Keratinocyte (primary cell): ENCODE measurements at regions not wholly inside any gene's neighbourhood (a gene's known extent, or its start where the extent isn't known, plus 50 kb on each side); places are given as distances from the start of the nearest gene placed in this dataset.

Source experiments
- DNase-seq: peaks from one replicate; pipeline ENCODE4 v3.0.0-alpha.2; 2011; ENCODE audit warnings: low read depth, missing footprints, low spot score
- FAIRE-seq: peaks from 2 replicates; lab custom pipeline; 2011; peaks lifted over from hg19 to GRCh38; lab: Jason Lieb, UNC
- H2AFZ ChIP-seq: 2 replicates; pipeline ENCODE4 v1.6.0; 2012; ENCODE audit warnings: low read length, control low read depth, inconsistent platforms; ENCODE audit not compliant: control insufficient read depth
- H3K27ac ChIP-seq: 2 replicates; pipeline ENCODE4 v1.5.1; 2011; ENCODE audit warnings: low read length; ENCODE audit not compliant: control insufficient read depth, insufficient read depth
- H3K27me3 ChIP-seq: 3 replicates; pipeline ENCODE4 v1.6.0; 2011; ENCODE audit warnings: low read length; ENCODE audit not compliant: control insufficient read depth, insufficient read depth; ENCODE audit errors: extremely low read depth
- H3K36me3 ChIP-seq, 2 experiments: 2 replicates in 1 of 2; 3 replicates in 1 of 2; pipeline ENCODE4 v1.5.1; 2011; ENCODE audit warnings: low read length in 2 of 2, mild to moderate bottlenecking in 1 of 2; ENCODE audit not compliant: control insufficient read depth in 2 of 2, insufficient read depth in 2 of 2; ENCODE audit errors: extremely low read depth in 1 of 2
- H3K4me1 ChIP-seq: 3 replicates; pipeline ENCODE4 v1.5.1; 2011; ENCODE audit warnings: low read length; ENCODE audit not compliant: control insufficient read depth, insufficient read depth; ENCODE audit errors: extremely low read depth
- H3K4me2 ChIP-seq: 3 replicates; pipeline ENCODE4 v1.6.0; 2011; ENCODE audit warnings: low read depth, low read length; ENCODE audit not compliant: control insufficient read depth, insufficient read depth; ENCODE audit errors: extremely low read depth
- H3K4me3 ChIP-seq, 3 experiments: fragments of 200-600 bp in 1 of 3; sonication (generic) in 1 of 3; 2 replicates in 2 of 3; 3 replicates in 1 of 3; pipeline ENCODE4 v1.5.1; 2011 to 2016; ENCODE audit warnings: low read length in 3 of 3, mild to moderate bottlenecking in 3 of 3, control low read depth in 2 of 3, inconsistent platforms in 1 of 3, low read depth in 1 of 3, mixed read lengths in 1 of 3, mixed run types in 1 of 3, moderate library complexity in 1 of 3; ENCODE audit not compliant: control insufficient read depth in 2 of 3, insufficient read depth in 2 of 3; ENCODE audit errors: extremely low read depth in 1 of 3
- H3K79me2 ChIP-seq: 2 replicates; pipeline ENCODE4 v1.6.0; 2012; ENCODE audit warnings: low read length; ENCODE audit not compliant: control insufficient read depth, insufficient read depth
- H3K9ac ChIP-seq: 3 replicates; pipeline ENCODE4 v1.6.0; 2011; ENCODE audit warnings: low read length; ENCODE audit not compliant: control insufficient read depth, insufficient read depth; ENCODE audit errors: extremely low read depth
- H3K9me1 ChIP-seq: 3 replicates; pipeline ENCODE4 v1.6.0; 2011; ENCODE audit warnings: low read length; ENCODE audit not compliant: control insufficient read depth, insufficient read depth; ENCODE audit errors: extremely low read depth
- H3K9me3 ChIP-seq: 2 replicates; pipeline ENCODE4 v1.5.1; 2012; ENCODE audit warnings: low read depth, low read length; ENCODE audit not compliant: control insufficient read depth
- H4K20me1 ChIP-seq: 3 replicates; pipeline ENCODE4 v1.6.0; 2011; ENCODE audit warnings: low read length; ENCODE audit not compliant: control insufficient read depth, insufficient read depth; ENCODE audit errors: extremely low read depth
- EZH2 ChIP-seq: IDR thresholded peaks from one replicate; pipeline ENCODE4 v1.6.1; 2012; ENCODE audit warnings: inconsistent platforms, mild to moderate bottlenecking, low read length, moderate library complexity
- dilution Hi-C: fragments of 300-500 bp; cut with MboI; formaldehyde crosslinking; loops from one replicate; pipeline ENCODE4 v1.7.0; 2020; ENCODE audit warnings: low sequenced_read_pairs; ENCODE audit not compliant: extremely low pct_ligation_motif_present
- TF ChIP-seq, protein P1 (sequence below), 3 experiments: IDR thresholded peaks in 1 of 3; conservative IDR thresholded peaks in 1 of 3; optimal IDR thresholded peaks in 1 of 3; 2 replicates in 2 of 3; 3 replicates in 1 of 3; pipeline versions ENCODE3 to v1.5.1; 2011; ENCODE audit warnings: low read length in 3 of 3, mild to moderate bottlenecking in 3 of 3, moderate library complexity in 2 of 3, control low read depth in 1 of 3, inconsistent platforms in 1 of 3; ENCODE audit not compliant: insufficient read depth in 2 of 3; ENCODE audit errors: extremely low read depth in 1 of 3

DNA sequence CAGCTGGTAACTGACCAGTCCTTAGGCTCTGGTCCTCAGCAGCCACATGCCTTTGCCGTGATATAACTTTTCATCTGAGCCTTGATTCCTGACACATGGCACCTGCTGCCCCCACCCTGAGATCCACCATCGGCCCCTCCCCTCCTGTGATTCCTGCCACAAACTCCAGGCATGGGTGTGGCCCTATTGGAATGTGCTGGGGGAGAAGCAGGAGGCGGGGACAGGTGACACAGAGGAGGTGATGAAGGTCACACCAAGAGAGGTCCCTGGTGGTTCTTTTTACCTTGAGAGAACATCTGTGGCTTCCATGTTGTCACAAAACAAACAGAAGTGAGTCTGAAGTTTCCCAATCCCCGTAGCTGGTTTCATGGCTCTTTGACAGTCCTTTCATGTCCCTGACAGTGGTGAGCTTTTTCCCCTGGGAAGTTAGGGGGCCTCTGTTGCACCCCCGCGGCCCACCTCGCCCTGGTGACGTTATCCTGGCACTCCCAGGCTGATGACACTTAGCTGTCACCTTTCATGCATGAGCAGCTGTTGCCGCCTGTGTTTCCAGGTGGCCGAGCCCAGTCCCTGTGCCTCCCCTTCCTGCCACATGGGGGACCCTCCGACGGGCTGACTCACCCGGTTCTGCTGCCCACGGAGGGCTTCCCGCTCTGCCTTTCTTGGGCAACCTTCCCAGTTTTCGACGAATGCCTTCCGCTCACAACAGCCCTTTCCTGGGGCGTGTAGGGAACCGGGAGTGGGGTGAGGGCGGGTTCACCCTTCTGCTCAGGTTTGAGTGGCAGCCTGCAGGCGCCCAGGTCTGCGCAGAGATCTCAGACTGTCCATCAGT, 66.3 kb upstream of the GLI2 start:
- no peak overlapping the region for H3K4me3 ChIP-seq
- no peak overlapping the region for H3K27ac ChIP-seq
- DNase-seq (no peak), FAIRE-seq (no peak)
- no peak overlapping the region for H2AFZ ChIP-seq
- H3K4me1 ChIP-seq, result no peaks in the 10 kb centered on the region
- H3K79me2 ChIP-seq, result no peaks in the 10 kb centered on the region
- peaks cover 3% of the 10 kb centered on the region for H3K9me3 ChIP-seq
- H3K4me2 ChIP-seq, result peak overlapping the region; percentile 18
- H4K20me1 ChIP-seq, result no peaks in the 10 kb centered on the region
- no peak for TF ChIP-seq EZH2
- TF ChIP-seq, protein P1, sequence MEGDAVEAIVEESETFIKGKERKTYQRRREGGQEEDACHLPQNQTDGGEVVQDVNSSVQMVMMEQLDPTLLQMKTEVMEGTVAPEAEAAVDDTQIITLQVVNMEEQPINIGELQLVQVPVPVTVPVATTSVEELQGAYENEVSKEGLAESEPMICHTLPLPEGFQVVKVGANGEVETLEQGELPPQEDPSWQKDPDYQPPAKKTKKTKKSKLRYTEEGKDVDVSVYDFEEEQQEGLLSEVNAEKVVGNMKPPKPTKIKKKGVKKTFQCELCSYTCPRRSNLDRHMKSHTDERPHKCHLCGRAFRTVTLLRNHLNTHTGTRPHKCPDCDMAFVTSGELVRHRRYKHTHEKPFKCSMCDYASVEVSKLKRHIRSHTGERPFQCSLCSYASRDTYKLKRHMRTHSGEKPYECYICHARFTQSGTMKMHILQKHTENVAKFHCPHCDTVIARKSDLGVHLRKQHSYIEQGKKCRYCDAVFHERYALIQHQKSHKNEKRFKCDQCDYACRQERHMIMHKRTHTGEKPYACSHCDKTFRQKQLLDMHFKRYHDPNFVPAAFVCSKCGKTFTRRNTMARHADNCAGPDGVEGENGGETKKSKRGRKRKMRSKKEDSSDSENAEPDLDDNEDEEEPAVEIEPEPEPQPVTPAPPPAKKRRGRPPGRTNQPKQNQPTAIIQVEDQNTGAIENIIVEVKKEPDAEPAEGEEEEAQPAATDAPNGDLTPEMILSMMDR (optimal IDR thresholded peaks at IDR 0.05 in 1 of 3, IDR thresholded peaks at IDR 0.05 in 1 of 3, conservative IDR thresholded peaks at IDR 0.05 in 1 of 3; ENCODE audit: extremely low read depth in 1 of 3, insufficient read depth in 2 of 3, low read length in 3 of 3), result peak; percentile 8 to 31 (median 29)
- H3K9ac ChIP-seq, result no peak overlapping the region
- no peaks in the 10 kb centered on the region for H3K36me3 ChIP-seq
- no peaks in the 10 kb centered on the region for H3K9me1 ChIP-seq
- dilution Hi-C loops, result no loop called here
- peaks cover 22% of the 10 kb centered on the region for H3K27me3 ChIP-seq

DNA sequence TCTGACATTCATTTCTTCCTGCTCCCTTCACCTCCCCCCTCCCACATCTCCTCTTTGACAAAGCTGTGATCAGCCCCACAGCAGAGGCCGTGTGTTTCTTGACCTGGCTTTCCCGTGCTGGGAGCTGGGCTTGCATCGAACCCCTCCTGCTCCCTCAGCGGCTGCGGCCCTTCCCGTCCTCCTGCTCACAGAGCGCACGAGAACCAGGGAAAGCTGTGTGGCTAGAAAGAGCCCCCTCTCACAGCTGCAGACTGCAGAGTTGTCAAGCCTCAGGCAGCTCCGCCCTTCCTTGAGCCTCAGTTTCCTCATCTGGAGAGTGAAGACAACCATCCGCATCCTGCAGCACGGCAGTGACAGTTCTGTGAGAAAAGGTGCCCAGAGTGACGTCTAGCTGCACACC, 65.7 kb upstream of the GLI2 start:
- H3K27ac ChIP-seq, result no peak overlapping the region
- no peak for FAIRE-seq
- peaks cover 3% of the 10 kb centered on the region for H3K9me3 ChIP-seq
- no peaks in the 10 kb centered on the region for H3K36me3 ChIP-seq
- no peaks in the 10 kb centered on the region for H3K79me2 ChIP-seq
- no peak overlapping the region for H2AFZ ChIP-seq
- dilution Hi-C loops, result no loop called here
- H3K4me1 ChIP-seq, result no peaks in the 10 kb centered on the region
- peaks cover 22% of the 10 kb centered on the region for H3K27me3 ChIP-seq
- no peak overlapping the region for H3K9ac ChIP-seq
- no peaks in the 10 kb centered on the region for H3K9me1 ChIP-seq
- no peak overlapping the region for H3K4me3 ChIP-seq
- no peaks in the 10 kb centered on the region for H4K20me1 ChIP-seq
- peak overlapping the region; percentile 18 for H3K4me2 ChIP-seq
- no peak for DNase-seq
- TF ChIP-seq EZH2, result no peak
- TF ChIP-seq, protein P1 (optimal IDR thresholded peaks at IDR 0.05 in 1 of 3, IDR thresholded peaks at IDR 0.05 in 1 of 3, conservative IDR thresholded peaks at IDR 0.05 in 1 of 3; ENCODE audit: extremely low read depth in 1 of 3, insufficient read depth in 2 of 3, low read length in 3 of 3), result no peak
